ENCODE measurements at regions not wholly inside any gene's neighbourhood (a gene's known extent, or its start where the extent isn't known, plus 50 kb on each side); places are given as distances from the start of the nearest gene placed in this dataset.

- Histone ChIP-seq H3K27ac (no peak overlapping the region), H3K27me3 (no peaks in the 10 kb centered on the region), H3K4me3 (no peak overlapping the region), H3K4me1 (no peaks in the 10 kb centered on the region), H3K9me3 (no peaks in the 10 kb centered on the region), H3K36me3 (no peaks in the 10 kb centered on the region)
- no peak for DNase-seq (ENCODE audit: low spot score in 2 of 2)
- WGBS: 66% methylated on average over 16 of the region's 21 CpGs
- no peak for TF ChIP-seq EP300 (IDR thresholded peaks at IDR 0.05)
- TF ChIP-seq POLR2A (IDR thresholded peaks at IDR 0.05): no peak
- no peak for TF ChIP-seq POLR2AphosphoS5 (IDR thresholded peaks at IDR 0.05)
- no peak for TF ChIP-seq CTCF (IDR thresholded peaks at IDR 0.05)
Observed at GRCh38 chr10:111989136-111989911, 194.2 kb downstream of the GPAM start.

GRCh38 chr10:111990734-111991133 is 192.8 kb downstream of the GPAM start:
- H3K9me3 ChIP-seq: no peaks in the 10 kb centered on the region
- H3K4me3 ChIP-seq: no peak overlapping the region
- H3K27me3 ChIP-seq: no peaks in the 10 kb centered on the region
- TF ChIP-seq CTCF (IDR thresholded peaks at IDR 0.05) (peak in 1 of 2 donors; percentile 13), POLR2A (IDR thresholded peaks at IDR 0.05) (no peak), EP300 (IDR thresholded peaks at IDR 0.05) (no peak), POLR2AphosphoS5 (IDR thresholded peaks at IDR 0.05) (no peak)
- DNase-seq (ENCODE audit: low spot score in 2 of 2): no peak
- no peaks in the 10 kb centered on the region for H3K36me3 ChIP-seq
- WGBS: 70% methylated on average over 3 of the region's 3 CpGs
- no peak overlapping the region for H3K27ac ChIP-seq
- H3K4me1 ChIP-seq: no peaks in the 10 kb centered on the region

GRCh38 chr10:111993321-111993720 is 190.2 kb downstream of the GPAM start:
- TF ChIP-seq POLR2A (IDR thresholded peaks at IDR 0.05) (no peak), EP300 (IDR thresholded peaks at IDR 0.05) (no peak), CTCF (IDR thresholded peaks at IDR 0.05) (no peak), POLR2AphosphoS5 (IDR thresholded peaks at IDR 0.05) (no peak)
- Histone ChIP-seq H3K36me3 (no peaks in the 10 kb centered on the region), H3K27ac (no peak overlapping the region), H3K27me3 (no peaks in the 10 kb centered on the region), H3K4me3 (no peak overlapping the region), H3K9me3 (no peaks in the 10 kb centered on the region), H3K4me1 (no peaks in the 10 kb centered on the region)
- WGBS: 91% methylated on average over 1 of the region's 1 CpG
- DNase-seq (ENCODE audit: low spot score in 2 of 2): no peak

GRCh38 chr10:111993872-111994426 is 189.6 kb downstream of the GPAM start:
- Histone ChIP-seq H3K27me3 (no peaks in the 10 kb centered on the region), H3K27ac (no peak overlapping the region), H3K4me3 (no peak overlapping the region), H3K9me3 (no peaks in the 10 kb centered on the region), H3K36me3 (no peaks in the 10 kb centered on the region), H3K4me1 (no peaks in the 10 kb centered on the region)
- WGBS: 79% methylated on average over 4 of the region's 4 CpGs
- DNase-seq (ENCODE audit: low spot score in 2 of 2): no peak
- TF ChIP-seq EP300 (IDR thresholded peaks at IDR 0.05): no peak
- TF ChIP-seq POLR2AphosphoS5 (IDR thresholded peaks at IDR 0.05): no peak
- no peak for TF ChIP-seq POLR2A (IDR thresholded peaks at IDR 0.05)
- TF ChIP-seq CTCF (IDR thresholded peaks at IDR 0.05): no peak

- no peak overlapping the region for H3K4me3 ChIP-seq
- TF ChIP-seq POLR2AphosphoS5 (IDR thresholded peaks at IDR 0.05) (no peak), CTCF (IDR thresholded peaks at IDR 0.05) (no peak), POLR2A (IDR thresholded peaks at IDR 0.05) (no peak), EP300 (IDR thresholded peaks at IDR 0.05) (no peak)
- H3K9me3 ChIP-seq: no peaks in the 10 kb centered on the region
Observed at GRCh38 chr10:111996103-111996502, 187.5 kb downstream of the GPAM start.

More at GRCh38 chr10:111996103-111996502, 187.5 kb downstream of the GPAM start:
- no peaks in the 10 kb centered on the region for H3K4me1 ChIP-seq
- WGBS: 86% methylated on average over 2 of the region's 2 CpGs
- H3K27me3 ChIP-seq: no peaks in the 10 kb centered on the region
- no peak overlapping the region for H3K27ac ChIP-seq
- no peaks in the 10 kb centered on the region for H3K36me3 ChIP-seq
- DNase-seq (ENCODE audit: low spot score in 2 of 2): no peak
